ENCODE measurements at regions not wholly inside any gene's neighbourhood (a gene's known extent, or its start where the extent isn't known, plus 50 kb on each side); places are given as distances from the start of the nearest gene placed in this dataset.

GRCh38 chr3:102225407-102226132, 209.2 kb upstream of the ZPLD1 start:
- peaks cover 18% of the 10 kb centered on the region for H3K4me1 ChIP-seq (ENCODE audit: low read depth, poor library complexity, severe bottlenecking)
- no peak overlapping the region for H3K4me3 ChIP-seq (IDR thresholded peaks at IDR 0.05; ENCODE audit: insufficient read depth, low read depth, low read length)
- no peaks in the 10 kb centered on the region for H4K20me1 ChIP-seq (ENCODE audit: insufficient read depth)
- no peak overlapping the region for H3K4me2 ChIP-seq
- no peaks in the 10 kb centered on the region for H3K79me2 ChIP-seq (ENCODE audit: insufficient read depth, low read depth)
- H3K9ac ChIP-seq, result no peak overlapping the region
- H2AFZ ChIP-seq (ENCODE audit: low read depth), result no peak overlapping the region
- no peak overlapping the region for H3K27ac ChIP-seq
- no peaks in the 10 kb centered on the region for H3K36me3 ChIP-seq (ENCODE audit: insufficient read depth)
- H3K27me3 ChIP-seq (ENCODE audit: insufficient read depth, low read depth), result no peaks in the 10 kb centered on the region
- peak; percentile 67 for TF ChIP-seq CTCF (conservative IDR thresholded peaks at IDR 0.05; ENCODE audit: low read depth, low read length)

GRCh38 chr3:102226463-102226862, 208.4 kb upstream of the ZPLD1 start:
- Histone ChIP-seq H3K36me3 (ENCODE audit: insufficient read depth) (no peaks in the 10 kb centered on the region), H3K9ac (no peak overlapping the region), H3K4me1 (ENCODE audit: low read depth, poor library complexity, severe bottlenecking) (peaks cover 22% of the 10 kb centered on the region), H3K27me3 (ENCODE audit: insufficient read depth, low read depth) (no peaks in the 10 kb centered on the region), H3K4me2 (no peak overlapping the region), H3K79me2 (ENCODE audit: insufficient read depth, low read depth) (no peaks in the 10 kb centered on the region), H4K20me1 (ENCODE audit: insufficient read depth) (no peaks in the 10 kb centered on the region), H3K4me3 (IDR thresholded peaks at IDR 0.05; ENCODE audit: insufficient read depth, low read depth, low read length) (no peak overlapping the region), H2AFZ (ENCODE audit: low read depth) (no peak overlapping the region), H3K27ac (no peak overlapping the region)
- TF ChIP-seq CTCF (conservative IDR thresholded peaks at IDR 0.05; ENCODE audit: low read depth, low read length), result no peak

GRCh38 chr3:102229062-102229655, 205.7 kb upstream of the ZPLD1 start:
- H3K36me3 ChIP-seq (ENCODE audit: insufficient read depth), result no peaks in the 10 kb centered on the region
- no peak overlapping the region for H3K27ac ChIP-seq
- H3K4me1 ChIP-seq (ENCODE audit: low read depth, poor library complexity, severe bottlenecking), result peaks cover 22% of the 10 kb centered on the region
- no peak overlapping the region for H3K4me2 ChIP-seq
- TF ChIP-seq CTCF (conservative IDR thresholded peaks at IDR 0.05; ENCODE audit: low read depth, low read length), result peak; percentile 97
- peak overlapping the region; percentile 42; the same call in 1 of the 2 replicates for H2AFZ ChIP-seq (ENCODE audit: low read depth)
- no peaks in the 10 kb centered on the region for H3K79me2 ChIP-seq (ENCODE audit: insufficient read depth, low read depth)
- H3K9ac ChIP-seq, result no peak overlapping the region
- H4K20me1 ChIP-seq (ENCODE audit: insufficient read depth), result no peaks in the 10 kb centered on the region
- H3K4me3 ChIP-seq (IDR thresholded peaks at IDR 0.05; ENCODE audit: insufficient read depth, low read depth, low read length), result no peak overlapping the region
- H3K27me3 ChIP-seq (ENCODE audit: insufficient read depth, low read depth), result no peaks in the 10 kb centered on the region

GRCh38 chr3:102230057-102230456, 204.8 kb upstream of the ZPLD1 start:
- no peak overlapping the region for H3K4me3 ChIP-seq (IDR thresholded peaks at IDR 0.05; ENCODE audit: insufficient read depth, low read depth, low read length)
- no peak overlapping the region for H3K27ac ChIP-seq
- TF ChIP-seq CTCF (conservative IDR thresholded peaks at IDR 0.05; ENCODE audit: low read depth, low read length), result no peak
- no peaks in the 10 kb centered on the region for H3K79me2 ChIP-seq (ENCODE audit: insufficient read depth, low read depth)
- peaks cover 22% of the 10 kb centered on the region for H3K4me1 ChIP-seq (ENCODE audit: low read depth, poor library complexity, severe bottlenecking)
- no peaks in the 10 kb centered on the region for H3K27me3 ChIP-seq (ENCODE audit: insufficient read depth, low read depth)
- no peak overlapping the region for H3K4me2 ChIP-seq
- H3K9ac ChIP-seq, result no peak overlapping the region
- no peaks in the 10 kb centered on the region for H3K36me3 ChIP-seq (ENCODE audit: insufficient read depth)
- H2AFZ ChIP-seq (ENCODE audit: low read depth), result no peak overlapping the region
- no peaks in the 10 kb centered on the region for H4K20me1 ChIP-seq (ENCODE audit: insufficient read depth)
